GM19372 (cell line): ENCODE measurements at regions not wholly inside any gene's neighbourhood (a gene's known extent, or its start where the extent isn't known, plus 50 kb on each side); places are given as distances from the start of the nearest gene placed in this dataset.
"Not testable (repeated sequence)": the region's sequence is repeated elsewhere in the genome, so short reads cannot be mapped to it uniquely, and the experiment has no call there.

Experiments used
- ATAC-seq: cut with Tn5 transposase; IDR thresholded peaks from one replicate; pipeline ENCODE4 v1.9.1; 2021; ENCODE audit warnings: mild to moderate bottlenecking, low read depth, moderate library complexity; ENCODE audit not compliant: unreplicated experiment

GRCh38 chr16:5789033-5789432, 691.4 kb upstream of the EEF2KMT start:
- ATAC-seq, result no peak

GRCh38 chr16:5781436-5781835, 683.8 kb upstream of the EEF2KMT start:
- ATAC-seq, result no peak

- no peak for ATAC-seq
Observed at GRCh38 chr16:5776876-5777275, 679.3 kb upstream of the EEF2KMT start.

- ATAC-seq, result no peak
Observed at GRCh38 chr16:5775916-5776315, 678.3 kb upstream of the EEF2KMT start.

- ATAC-seq, result no peak
Observed at GRCh38 chr16:5770118-5770517, 672.5 kb upstream of the EEF2KMT start.

GRCh38 chr16:5769513-5769912, 671.9 kb upstream of the EEF2KMT start:
- no peak for ATAC-seq

- ATAC-seq, result no peak
Observed at GRCh38 chr16:5768445-5768844, 670.9 kb upstream of the EEF2KMT start.

GRCh38 chr16:5763176-5763575, 665.6 kb upstream of the EEF2KMT start:
- no peak for ATAC-seq

GRCh38 chr16:5762362-5762761, 664.8 kb upstream of the EEF2KMT start:
- no peak for ATAC-seq

- no peak for ATAC-seq
Observed at GRCh38 chr16:5761592-5761991, 664.0 kb upstream of the EEF2KMT start.

- ATAC-seq, result no peak
Observed at GRCh38 chr16:5758281-5758680, 660.7 kb upstream of the EEF2KMT start.

- no peak for ATAC-seq
Observed at GRCh38 chr16:5756969-5757368, 659.4 kb upstream of the EEF2KMT start.

- no peak for ATAC-seq
Observed at GRCh38 chr16:5753381-5753780, 655.8 kb upstream of the EEF2KMT start.

GRCh38 chr16:5751216-5751615, 653.6 kb upstream of the EEF2KMT start:
- ATAC-seq, result no peak

- not testable (repeated sequence) for ATAC-seq
Observed at GRCh38 chr16:5750439-5750838, 652.8 kb upstream of the EEF2KMT start.

GRCh38 chr16:5738586-5738985, 641.0 kb upstream of the EEF2KMT start:
- no peak for ATAC-seq

GRCh38 chr16:5736209-5736930, 638.8 kb upstream of the EEF2KMT start:
- ATAC-seq, result no peak

- ATAC-seq, result no peak
Observed at GRCh38 chr16:5735444-5735843, 637.8 kb upstream of the EEF2KMT start.

GRCh38 chr16:5730783-5731182, 633.2 kb upstream of the EEF2KMT start:
- ATAC-seq, result no peak

GRCh38 chr16:5722116-5722619, 624.6 kb upstream of the EEF2KMT start:
- no peak for ATAC-seq

- ATAC-seq, result no peak
Observed at GRCh38 chr16:5715155-5715554, 617.6 kb upstream of the EEF2KMT start.

- no peak for ATAC-seq
Observed at GRCh38 chr16:5709889-5710288, 612.3 kb upstream of the EEF2KMT start.

- ATAC-seq, result no peak
Observed at GRCh38 chr16:5706211-5706610, 608.6 kb upstream of the EEF2KMT start.
